ENCODE measurements at regions not wholly inside any gene's neighbourhood (a gene's known extent, or its start where the extent isn't known, plus 50 kb on each side); places are given as distances from the start of the nearest gene placed in this dataset.

DNA sequence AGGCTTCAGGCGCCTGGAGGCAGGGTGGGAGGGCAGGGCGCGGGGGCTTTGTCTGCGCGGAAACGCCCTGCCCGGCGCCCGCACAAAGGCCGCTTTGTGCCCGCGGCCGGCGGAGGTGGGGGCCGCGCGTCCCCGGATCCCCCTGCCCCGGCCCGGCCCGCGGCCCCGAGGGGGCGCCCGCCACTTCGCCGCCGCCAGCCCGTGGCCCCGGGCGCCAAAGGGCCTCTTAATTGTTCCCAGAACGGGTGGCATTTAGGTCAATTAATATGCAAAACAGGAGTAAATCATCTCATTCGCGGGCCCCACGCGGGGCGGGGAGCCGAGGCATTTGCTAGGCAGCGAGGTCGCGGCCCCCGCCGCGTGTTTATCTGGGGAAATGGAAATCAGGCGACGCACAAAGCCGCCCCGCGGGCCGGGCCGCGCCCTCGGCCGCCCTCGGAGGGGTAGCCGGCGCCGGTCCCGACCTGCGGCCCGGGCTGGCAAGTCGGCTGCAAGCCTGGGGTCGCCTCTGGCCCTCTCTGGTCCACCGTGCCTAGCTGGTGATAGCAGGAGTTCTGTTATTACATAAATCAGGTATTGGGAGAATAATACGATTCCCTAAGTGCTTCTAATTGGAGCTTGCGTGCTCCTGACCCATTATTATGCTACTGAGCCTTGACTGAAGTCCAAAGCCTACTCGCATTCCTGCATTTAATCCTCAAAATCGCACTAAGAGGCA, 148.2 kb upstream of the GLI2 start:
- DNase-seq: no peak
- Histone ChIP-seq H3K36me3 (no peaks in the 10 kb centered on the region), H3K4me1 (peaks cover 2 to 11% of the 10 kb centered on the region in 2 donors), H3K27me3 (no peaks in the 10 kb centered on the region), H3K4me3 (replicated peaks in 1 of 3) (peak overlapping the region in 1 of 3 donors; percentile 4), H3K9me3 (no peaks in the 10 kb centered on the region), H3K27ac (no peak overlapping the region)
- intact Hi-C loops (cut with DNase I): no loop called here
- WGBS, 2 donors: 23 to 33% methylated on average over 28 to 36 of the region's 68 CpGs
- no peak for TF ChIP-seq POLR2A (IDR thresholded peaks at IDR 0.05)
- TF ChIP-seq, protein P1, sequence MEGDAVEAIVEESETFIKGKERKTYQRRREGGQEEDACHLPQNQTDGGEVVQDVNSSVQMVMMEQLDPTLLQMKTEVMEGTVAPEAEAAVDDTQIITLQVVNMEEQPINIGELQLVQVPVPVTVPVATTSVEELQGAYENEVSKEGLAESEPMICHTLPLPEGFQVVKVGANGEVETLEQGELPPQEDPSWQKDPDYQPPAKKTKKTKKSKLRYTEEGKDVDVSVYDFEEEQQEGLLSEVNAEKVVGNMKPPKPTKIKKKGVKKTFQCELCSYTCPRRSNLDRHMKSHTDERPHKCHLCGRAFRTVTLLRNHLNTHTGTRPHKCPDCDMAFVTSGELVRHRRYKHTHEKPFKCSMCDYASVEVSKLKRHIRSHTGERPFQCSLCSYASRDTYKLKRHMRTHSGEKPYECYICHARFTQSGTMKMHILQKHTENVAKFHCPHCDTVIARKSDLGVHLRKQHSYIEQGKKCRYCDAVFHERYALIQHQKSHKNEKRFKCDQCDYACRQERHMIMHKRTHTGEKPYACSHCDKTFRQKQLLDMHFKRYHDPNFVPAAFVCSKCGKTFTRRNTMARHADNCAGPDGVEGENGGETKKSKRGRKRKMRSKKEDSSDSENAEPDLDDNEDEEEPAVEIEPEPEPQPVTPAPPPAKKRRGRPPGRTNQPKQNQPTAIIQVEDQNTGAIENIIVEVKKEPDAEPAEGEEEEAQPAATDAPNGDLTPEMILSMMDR (IDR thresholded peaks at IDR 0.05): no peak

DNA sequence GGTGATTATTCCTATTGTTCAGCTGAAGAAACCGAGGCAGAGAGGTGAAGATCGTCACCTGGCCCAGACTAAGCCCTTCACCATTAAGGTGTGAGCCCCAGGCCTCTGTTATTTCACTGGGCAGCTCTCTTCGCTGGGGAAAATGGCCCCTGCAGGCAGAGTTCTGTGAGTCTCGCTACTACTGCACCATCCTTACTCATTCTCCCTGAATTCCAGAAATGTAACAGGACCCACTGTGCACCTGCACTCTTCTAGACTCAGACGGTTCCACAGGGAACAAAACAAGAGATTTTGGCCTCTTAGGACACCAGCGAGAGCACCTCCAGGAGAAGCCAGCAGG, 147.7 kb upstream of the GLI2 start:
- Histone ChIP-seq H3K9me3 (no peaks in the 10 kb centered on the region), H3K36me3 (no peaks in the 10 kb centered on the region), H3K27ac (no peak overlapping the region), H3K27me3 (no peaks in the 10 kb centered on the region), H3K4me3 (replicated peaks in 1 of 3) (no peak overlapping the region), H3K4me1 (peaks cover 2 to 11% of the 10 kb centered on the region in 2 donors)
- intact Hi-C loops (cut with DNase I): no loop called here
- TF ChIP-seq POLR2A (IDR thresholded peaks at IDR 0.05): no peak
- TF ChIP-seq, protein P1 (IDR thresholded peaks at IDR 0.05): no peak
- 81 to 84% methylated on average over 6 of the region's 6 CpGs for WGBS, 2 donors
- DNase-seq: no peak

DNA sequence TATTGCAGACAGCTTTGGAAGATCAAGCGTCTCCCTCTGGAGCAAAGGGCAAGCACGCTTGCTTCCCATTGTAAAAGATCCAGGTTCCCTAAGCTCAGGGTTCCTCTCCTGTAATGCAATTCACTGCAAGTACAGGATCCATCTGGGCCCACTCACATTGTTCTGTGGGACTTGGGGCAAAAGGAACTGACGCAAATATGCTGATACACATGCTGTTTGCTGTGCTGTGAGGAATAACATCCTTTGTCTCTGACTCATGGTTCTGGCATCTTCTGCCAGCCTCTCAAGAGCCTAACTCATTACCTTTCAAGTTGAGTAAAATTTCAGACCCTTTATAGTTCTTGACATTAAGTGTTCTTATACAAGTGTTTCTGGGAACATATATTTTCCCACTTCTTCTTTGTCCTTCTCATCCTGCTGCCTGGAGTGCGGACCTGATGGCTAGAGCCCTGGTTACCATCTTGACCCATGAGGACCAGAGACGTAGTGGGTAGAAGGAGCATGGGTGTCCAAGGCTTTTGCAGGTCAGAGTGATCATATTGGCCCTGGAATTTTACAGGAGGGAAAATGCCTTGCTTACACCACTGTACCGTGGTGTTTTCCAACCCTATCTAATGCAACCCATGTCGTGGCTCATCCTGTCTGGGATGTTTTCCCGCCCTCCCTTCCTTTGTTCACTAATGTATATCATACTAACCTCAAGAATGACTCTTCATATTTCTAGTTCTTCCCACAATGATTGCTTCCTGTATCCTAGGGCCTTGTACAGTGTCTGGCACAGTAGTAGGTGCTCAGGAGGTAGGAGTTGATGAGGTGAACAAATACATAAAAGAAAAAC, 145.7 kb upstream of the GLI2 start:
- Histone ChIP-seq H3K27ac (no peak overlapping the region), H3K9me3 (no peaks in the 10 kb centered on the region), H3K36me3 (no peaks in the 10 kb centered on the region), H3K4me1 (peaks cover 2 to 14% of the 10 kb centered on the region in 2 donors), H3K27me3 (no peaks in the 10 kb centered on the region), H3K4me3 (replicated peaks in 1 of 3) (no peak overlapping the region)
- intact Hi-C loops (cut with DNase I): no loop called here
- no peak for DNase-seq
- WGBS, 2 donors: 91 to 92% methylated on average over 8 of the region's 8 CpGs
- TF ChIP-seq, protein P1 (IDR thresholded peaks at IDR 0.05): no peak
- no peak for TF ChIP-seq POLR2A (IDR thresholded peaks at IDR 0.05)

DNA sequence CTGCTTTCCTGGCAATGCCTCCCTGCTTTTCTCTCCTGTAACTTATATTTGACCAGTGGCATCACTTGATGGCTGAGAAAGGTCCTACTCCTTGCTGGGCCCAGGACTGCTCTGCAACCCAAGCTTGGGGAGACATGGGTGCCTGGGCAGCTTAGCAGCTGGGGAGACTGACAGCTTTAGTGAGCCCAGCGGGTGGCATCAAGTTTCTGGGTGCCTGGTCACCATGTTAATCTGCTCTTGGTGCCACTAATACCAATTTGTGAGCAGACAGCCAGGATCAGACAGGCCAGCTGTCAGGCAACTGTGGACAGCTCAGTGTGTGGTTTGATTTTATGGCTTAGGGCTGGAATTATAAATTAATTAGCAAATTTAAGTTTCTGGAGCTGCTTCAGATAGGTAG, 144.8 kb upstream of the GLI2 start:
- Histone ChIP-seq H3K27ac (no peak overlapping the region), H3K36me3 (no peaks in the 10 kb centered on the region), H3K9me3 (no peaks in the 10 kb centered on the region), H3K4me1 (peaks cover 2 to 18% of the 10 kb centered on the region in 2 donors), H3K27me3 (no peaks in the 10 kb centered on the region), H3K4me3 (replicated peaks in 1 of 3) (no peak overlapping the region)
- WGBS, 2 donors: 88 to 100% methylated on average over 1 of the region's 1 CpG
- intact Hi-C loops (cut with DNase I): no loop called here
- no peak for TF ChIP-seq POLR2A (IDR thresholded peaks at IDR 0.05)
- TF ChIP-seq, protein P1 (IDR thresholded peaks at IDR 0.05): no peak
- DNase-seq: no peak

DNA sequence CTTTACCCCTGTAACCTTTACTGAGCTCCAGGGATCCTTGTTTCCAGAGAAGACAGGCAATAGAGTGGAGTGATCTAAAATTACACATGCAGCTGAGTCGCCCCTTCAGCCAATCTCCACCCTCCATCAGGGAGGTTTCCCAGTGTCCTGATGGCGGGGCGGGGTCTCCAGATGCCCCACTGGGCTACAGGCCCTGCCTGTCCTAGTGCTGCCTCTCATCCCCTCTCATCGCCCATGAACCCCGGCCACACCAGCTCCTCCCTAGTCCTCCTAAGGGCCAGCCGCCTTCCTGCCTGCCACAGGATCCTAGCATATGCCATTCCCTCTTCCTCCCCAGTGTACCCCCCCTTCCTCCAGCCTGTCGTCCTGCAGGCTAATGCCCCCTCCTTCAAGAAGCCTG, 144.1 kb upstream of the GLI2 start:
- Histone ChIP-seq H3K4me3 (replicated peaks in 1 of 3) (no peak overlapping the region), H3K4me1 (peaks cover 2 to 21% of the 10 kb centered on the region in 2 donors), H3K27ac (no peak overlapping the region), H3K27me3 (no peaks in the 10 kb centered on the region), H3K36me3 (no peaks in the 10 kb centered on the region), H3K9me3 (no peaks in the 10 kb centered on the region)
- 88 to 93% methylated on average over 7 of the region's 7 CpGs for WGBS, 2 donors
- TF ChIP-seq POLR2A (IDR thresholded peaks at IDR 0.05): no peak
- TF ChIP-seq, protein P1 (IDR thresholded peaks at IDR 0.05): no peak
- intact Hi-C loops (cut with DNase I): no loop called here
- DNase-seq: no peak
